Tibial nerve (tissue), 4 donors: ENCODE measurements at regions not wholly inside any gene's neighbourhood (a gene's known extent, or its start where the extent isn't known, plus 50 kb on each side); places are given as distances from the start of the nearest gene placed in this dataset.

ENCODE experiments used
- DNase-seq, 2 donors: peaks; one replicate each; pipeline ENCODE4 v3.0.0-alpha.2; 2019; ENCODE audit warnings: low spot score in 2 of 2
- H3K27ac ChIP-seq, 4 donors: fragments of 200-600 bp; sonication (generic) in 3 of 4; one replicate each; pipeline ENCODE4 v1.5.1; 2017 to 2019; ENCODE audit warnings: mild to moderate bottlenecking in 1 of 4
- H3K27me3 ChIP-seq, 2 donors: fragments of 200-600 bp; sonication (generic) in 1 of 2; one replicate each; pipeline versions ENCODE4 v1.5.1 to v1.6.0; 2017 to 2019
- H3K36me3 ChIP-seq, 3 donors: fragments of 200-600 bp; sonication (generic); one replicate each; pipeline ENCODE4 v1.5.1; 2018 to 2019
- H3K4me1 ChIP-seq, 4 donors: fragments of 200-600 bp; sonication (generic) in 3 of 4; one replicate each; pipeline ENCODE4 v1.5.1; 2017 to 2019
- H3K4me3 ChIP-seq, 4 donors: fragments of 200-600 bp; sonication (generic) in 3 of 4; one replicate each; pipeline ENCODE4 v1.5.1; 2017 to 2019; ENCODE audit warnings: mild to moderate bottlenecking in 1 of 4, moderate library complexity in 1 of 4
- H3K9me3 ChIP-seq, 4 donors: fragments of 200-600 bp; sonication (generic) in 3 of 4; one replicate each; pipeline ENCODE4 v1.5.1; 2017 to 2019
- CTCF ChIP-seq, 5 experiments: fragments of 200-600 bp in 3 of 5; fragments of 450-650 bp in 2 of 5; sonication (generic) in 3 of 5; IDR thresholded peaks; one replicate each; pipeline ENCODE4 v1.5.1; 2016 to 2019; ENCODE audit warnings: antibody characterized with exemption in 5 of 5, mild to moderate bottlenecking in 3 of 5, moderate library complexity in 2 of 5
- EP300 ChIP-seq, 2 donors: sonication (generic); formaldehyde crosslinking; IDR thresholded peaks; one replicate each; pipeline ENCODE4 v1.6.1; 2017; ENCODE audit warnings: antibody characterized with exemption in 2 of 2, mild to moderate bottlenecking in 1 of 2
- POLR2A ChIP-seq, 2 donors: fragments of 450-650 bp; IDR thresholded peaks; one replicate each; pipeline ENCODE4 v1.6.1; 2017; ENCODE audit warnings: antibody characterized with exemption in 2 of 2, mild to moderate bottlenecking in 2 of 2, moderate library complexity in 2 of 2
- WGBS, 2 donors: methylation state at CpG; one replicate each; pipeline ENCODE4 v1.1.5; 2018; 5-methylcytosine and 5-hydroxymethylcytosine counted together

GRCh38 chr2:83640506-83640905, 818.6 kb downstream of the SUCLG1 start:
- H3K9me3 ChIP-seq: no peaks in the 10 kb centered on the region
- H3K27me3 ChIP-seq: no peaks in the 10 kb centered on the region
- no peak for TF ChIP-seq POLR2A (IDR thresholded peaks at IDR 0.05)
- no peak for TF ChIP-seq EP300 (IDR thresholded peaks at IDR 0.05)
- TF ChIP-seq CTCF (IDR thresholded peaks at IDR 0.05): no peak
- no peak for DNase-seq
- no peaks in the 10 kb centered on the region for H3K4me1 ChIP-seq
- no peak overlapping the region for H3K4me3 ChIP-seq
- H3K36me3 ChIP-seq: no peaks in the 10 kb centered on the region
- no peak overlapping the region for H3K27ac ChIP-seq

- DNase-seq: no peak
- no peak for TF ChIP-seq POLR2A (IDR thresholded peaks at IDR 0.05)
- no peak for TF ChIP-seq CTCF (IDR thresholded peaks at IDR 0.05)
- no peak for TF ChIP-seq EP300 (IDR thresholded peaks at IDR 0.05)
- H3K4me3 ChIP-seq: no peak overlapping the region
- H3K9me3 ChIP-seq: no peaks in the 10 kb centered on the region
- H3K4me1 ChIP-seq: no peaks in the 10 kb centered on the region
- no peaks in the 10 kb centered on the region for H3K36me3 ChIP-seq
- H3K27me3 ChIP-seq: no peaks in the 10 kb centered on the region
- WGBS, 2 donors: 68 to 73% methylated on average over 2 of the region's 2 CpGs
- H3K27ac ChIP-seq: no peak overlapping the region
Measured at GRCh38 chr2:83633423-83633822, 825.7 kb downstream of the SUCLG1 start.

GRCh38 chr2:83630351-83630750, 828.7 kb downstream of the SUCLG1 start:
- DNase-seq: no peak
- H3K36me3 ChIP-seq: no peaks in the 10 kb centered on the region
- 83 to 94% methylated on average over 2 of the region's 2 CpGs for WGBS, 2 donors
- H3K4me1 ChIP-seq: no peaks in the 10 kb centered on the region
- H3K27me3 ChIP-seq: no peaks in the 10 kb centered on the region
- no peak overlapping the region for H3K4me3 ChIP-seq
- H3K27ac ChIP-seq: no peak overlapping the region
- no peaks in the 10 kb centered on the region for H3K9me3 ChIP-seq
- TF ChIP-seq EP300 (IDR thresholded peaks at IDR 0.05) (no peak), CTCF (IDR thresholded peaks at IDR 0.05) (no peak), POLR2A (IDR thresholded peaks at IDR 0.05) (no peak)

GRCh38 chr2:83615511-83615910, 843.6 kb downstream of the SUCLG1 start:
- Histone ChIP-seq H3K27me3 (no peaks in the 10 kb centered on the region), H3K36me3 (no peaks in the 10 kb centered on the region), H3K27ac (no peak overlapping the region), H3K9me3 (no peaks in the 10 kb centered on the region), H3K4me1 (no peaks in the 10 kb centered on the region), H3K4me3 (no peak overlapping the region)
- DNase-seq: no peak
- TF ChIP-seq EP300 (IDR thresholded peaks at IDR 0.05) (no peak), POLR2A (IDR thresholded peaks at IDR 0.05) (no peak), CTCF (IDR thresholded peaks at IDR 0.05) (no peak)
- WGBS, 2 donors: 86 to 91% methylated on average over 4 of the region's 4 CpGs

- no peak for TF ChIP-seq POLR2A (IDR thresholded peaks at IDR 0.05)
- no peak for TF ChIP-seq CTCF (IDR thresholded peaks at IDR 0.05)
- TF ChIP-seq EP300 (IDR thresholded peaks at IDR 0.05): no peak
- DNase-seq: no peak
- Histone ChIP-seq H3K36me3 (no peaks in the 10 kb centered on the region), H3K27me3 (no peaks in the 10 kb centered on the region), H3K9me3 (peaks cover 0 to 10% (median 0%) of the 10 kb centered on the region in 4 donors), H3K4me1 (no peaks in the 10 kb centered on the region), H3K4me3 (no peak overlapping the region), H3K27ac (no peak overlapping the region)
- WGBS, 2 donors: 82 to 86% methylated on average over 1 of the region's 1 CpG
Measured at GRCh38 chr2:83613178-83613577, 845.9 kb downstream of the SUCLG1 start.
